ENCODE measurements at regions not wholly inside any gene's neighbourhood (a gene's known extent, or its start where the extent isn't known, plus 50 kb on each side); places are given as distances from the start of the nearest gene placed in this dataset.
"Not testable (repeated sequence)": the region's sequence is repeated elsewhere in the genome, so short reads cannot be mapped to it uniquely, and the experiment has no call there.

DNA sequence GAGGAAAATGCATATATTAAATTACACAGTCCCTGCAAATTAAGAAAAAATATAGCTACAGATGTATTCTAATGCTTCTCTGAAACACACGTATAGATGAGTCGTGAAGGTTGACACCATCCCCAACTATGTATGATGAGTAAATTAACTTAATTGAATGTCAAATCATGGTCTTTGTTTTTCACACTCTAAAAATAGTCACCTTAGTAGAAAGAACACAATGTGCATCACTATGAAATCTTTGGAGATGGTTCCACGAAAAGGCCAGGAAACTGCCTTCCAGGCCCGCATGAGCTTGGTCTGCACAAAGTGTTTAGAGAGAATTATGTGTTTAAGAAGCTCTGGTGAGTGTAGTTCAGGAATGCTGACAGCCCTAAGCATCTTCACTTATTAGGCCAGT, 313.4 kb upstream of the IL12A start:
- H3K36me3 ChIP-seq (replicated peaks; ENCODE audit: insufficient read depth, low read length) = no peaks in the 10 kb centered on the region
- TF ChIP-seq, protein P1, sequence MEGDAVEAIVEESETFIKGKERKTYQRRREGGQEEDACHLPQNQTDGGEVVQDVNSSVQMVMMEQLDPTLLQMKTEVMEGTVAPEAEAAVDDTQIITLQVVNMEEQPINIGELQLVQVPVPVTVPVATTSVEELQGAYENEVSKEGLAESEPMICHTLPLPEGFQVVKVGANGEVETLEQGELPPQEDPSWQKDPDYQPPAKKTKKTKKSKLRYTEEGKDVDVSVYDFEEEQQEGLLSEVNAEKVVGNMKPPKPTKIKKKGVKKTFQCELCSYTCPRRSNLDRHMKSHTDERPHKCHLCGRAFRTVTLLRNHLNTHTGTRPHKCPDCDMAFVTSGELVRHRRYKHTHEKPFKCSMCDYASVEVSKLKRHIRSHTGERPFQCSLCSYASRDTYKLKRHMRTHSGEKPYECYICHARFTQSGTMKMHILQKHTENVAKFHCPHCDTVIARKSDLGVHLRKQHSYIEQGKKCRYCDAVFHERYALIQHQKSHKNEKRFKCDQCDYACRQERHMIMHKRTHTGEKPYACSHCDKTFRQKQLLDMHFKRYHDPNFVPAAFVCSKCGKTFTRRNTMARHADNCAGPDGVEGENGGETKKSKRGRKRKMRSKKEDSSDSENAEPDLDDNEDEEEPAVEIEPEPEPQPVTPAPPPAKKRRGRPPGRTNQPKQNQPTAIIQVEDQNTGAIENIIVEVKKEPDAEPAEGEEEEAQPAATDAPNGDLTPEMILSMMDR (IDR thresholded peaks at IDR 0.05; ENCODE audit: low read length) = no peak

DNA sequence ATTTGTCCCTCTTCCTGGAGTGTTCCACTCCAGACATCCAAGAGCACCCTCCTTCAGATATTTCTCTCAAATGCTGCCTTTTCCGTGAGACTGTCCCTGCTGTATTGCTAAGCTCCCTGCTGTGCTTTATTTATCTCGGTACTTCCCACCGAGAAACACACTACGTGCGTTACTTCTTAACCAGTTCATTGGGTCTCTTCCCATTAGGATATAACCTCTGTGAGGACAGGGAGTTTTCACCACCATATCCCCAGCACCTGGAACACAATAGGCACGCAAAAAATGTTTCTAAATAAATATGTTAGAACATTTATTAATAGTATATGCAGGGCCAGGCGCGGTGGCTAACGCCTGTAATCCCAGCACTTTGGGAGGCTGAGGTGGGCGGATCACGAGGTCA, 308.7 kb upstream of the IL12A start:
- H3K27me3 ChIP-seq (replicated peaks; ENCODE audit: insufficient read depth, low read length) = no peaks in the 10 kb centered on the region
- no peak overlapping the region for H3K4me3 ChIP-seq (ENCODE audit: low read length)
- no peak overlapping the region for H3K27ac ChIP-seq (ENCODE audit: low read length)
- no peaks in the 10 kb centered on the region for H3K79me2 ChIP-seq (ENCODE audit: low read length)
- no peak for TF ChIP-seq EZH2 (optimal IDR thresholded peaks at IDR 0.05; ENCODE audit: low read depth, low read length)
- TF ChIP-seq, protein P1 (IDR thresholded peaks at IDR 0.05; ENCODE audit: low read length) = no peak
- TF ChIP-seq EZH2phosphoT487 (IDR thresholded peaks at IDR 0.05; ENCODE audit: low read length) = no peak
- H2AFZ ChIP-seq (ENCODE audit: low read length) = no peak overlapping the region
- H4K20me1 ChIP-seq (ENCODE audit: insufficient read depth, low read length) = no peaks in the 10 kb centered on the region
- no peaks in the 10 kb centered on the region for H3K4me1 ChIP-seq (ENCODE audit: low read length)
- no peaks in the 10 kb centered on the region for H3K9me2 ChIP-seq (replicated peaks; ENCODE audit: insufficient read depth, low read length)
- no peak overlapping the region for H3K9ac ChIP-seq (ENCODE audit: low read length)
- no peak for DNase-seq
- H3K4me2 ChIP-seq (ENCODE audit: low read depth, low read length) = no peak overlapping the region
- H3K36me3 ChIP-seq (replicated peaks; ENCODE audit: insufficient read depth, low read length) = no peaks in the 10 kb centered on the region
- no peaks in the 10 kb centered on the region for H3K9me3 ChIP-seq (replicated peaks; ENCODE audit: insufficient read depth, low read length)
- H3F3A ChIP-seq (ENCODE audit: insufficient read depth, low read length) = no peaks in the 10 kb centered on the region

More for the DNA sequence above, 313.4 kb upstream of the IL12A start:
- Histone ChIP-seq H3K9me3 (replicated peaks; ENCODE audit: insufficient read depth, low read length) (no peaks in the 10 kb centered on the region), H3K4me3 (ENCODE audit: low read length) (no peak overlapping the region), H3K4me1 (ENCODE audit: low read length) (peaks cover 10% of the 10 kb centered on the region), H3K79me2 (ENCODE audit: low read length) (no peaks in the 10 kb centered on the region), H3K9ac (ENCODE audit: low read length) (no peak overlapping the region), H3K4me2 (ENCODE audit: low read depth, low read length) (no peak overlapping the region), H3K27me3 (replicated peaks; ENCODE audit: insufficient read depth, low read length) (no peaks in the 10 kb centered on the region), H3F3A (ENCODE audit: insufficient read depth, low read length) (no peaks in the 10 kb centered on the region), H4K20me1 (ENCODE audit: insufficient read depth, low read length) (no peaks in the 10 kb centered on the region), H3K27ac (ENCODE audit: low read length) (no peak overlapping the region), H2AFZ (ENCODE audit: low read length) (no peak overlapping the region), H3K9me2 (replicated peaks; ENCODE audit: insufficient read depth, low read length) (no peaks in the 10 kb centered on the region)
- DNase-seq = no peak

DNA sequence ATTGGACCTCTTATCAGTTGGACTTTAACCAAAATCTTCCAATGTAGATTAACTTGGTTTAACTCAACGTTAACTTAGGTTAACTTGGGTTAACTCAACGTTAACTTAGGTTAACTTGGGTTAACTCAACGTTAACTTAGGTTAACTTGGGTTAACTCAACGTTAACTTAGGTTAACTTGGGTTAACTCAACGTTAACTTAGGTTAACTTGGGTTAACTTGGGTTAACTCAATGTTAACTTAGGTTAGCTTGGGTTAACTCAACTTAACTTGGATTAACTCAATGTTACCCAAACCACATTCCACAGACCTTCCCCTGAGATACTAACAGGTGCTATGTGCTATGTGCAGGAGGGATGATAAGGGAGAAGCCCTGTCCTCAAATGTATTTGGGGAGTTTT, 306.9 kb upstream of the IL12A start:
- not testable (repeated sequence) for H3K4me2 ChIP-seq (ENCODE audit: low read depth, low read length); H3K36me3 ChIP-seq (replicated peaks; ENCODE audit: insufficient read depth, low read length); H3K27ac ChIP-seq (ENCODE audit: low read length); H3K9me3 ChIP-seq (replicated peaks; ENCODE audit: insufficient read depth, low read length); H3K9ac ChIP-seq (ENCODE audit: low read length); H3K4me1 ChIP-seq (ENCODE audit: low read length); H3K79me2 ChIP-seq (ENCODE audit: low read length); H3K9me2 ChIP-seq (replicated peaks; ENCODE audit: insufficient read depth, low read length); DNase-seq; H2AFZ ChIP-seq (ENCODE audit: low read length); H3F3A ChIP-seq (ENCODE audit: insufficient read depth, low read length); H3K27me3 ChIP-seq (replicated peaks; ENCODE audit: insufficient read depth, low read length); H4K20me1 ChIP-seq (ENCODE audit: insufficient read depth, low read length); H3K4me3 ChIP-seq (ENCODE audit: low read length)

GRCh38 chr3:159685801-159686200, 302.8 kb upstream of the IL12A start:
- no peaks in the 10 kb centered on the region for H3F3A ChIP-seq (ENCODE audit: insufficient read depth, low read length)
- H3K36me3 ChIP-seq (replicated peaks; ENCODE audit: insufficient read depth, low read length) = no peaks in the 10 kb centered on the region
- H3K4me2 ChIP-seq (ENCODE audit: low read depth, low read length) = no peak overlapping the region
- DNase-seq = no peak
- no peaks in the 10 kb centered on the region for H3K79me2 ChIP-seq (ENCODE audit: low read length)
- no peak overlapping the region for H2AFZ ChIP-seq (ENCODE audit: low read length)
- H3K27me3 ChIP-seq (replicated peaks; ENCODE audit: insufficient read depth, low read length) = no peaks in the 10 kb centered on the region
- no peaks in the 10 kb centered on the region for H4K20me1 ChIP-seq (ENCODE audit: insufficient read depth, low read length)
- H3K4me3 ChIP-seq (ENCODE audit: low read length) = no peak overlapping the region
- no peaks in the 10 kb centered on the region for H3K9me2 ChIP-seq (replicated peaks; ENCODE audit: insufficient read depth, low read length)
- no peaks in the 10 kb centered on the region for H3K4me1 ChIP-seq (ENCODE audit: low read length)
- no peak for TF ChIP-seq EZH2 (optimal IDR thresholded peaks at IDR 0.05; ENCODE audit: low read depth, low read length)
- TF ChIP-seq, protein P1 (IDR thresholded peaks at IDR 0.05; ENCODE audit: low read length) = no peak
- no peak for TF ChIP-seq EZH2phosphoT487 (IDR thresholded peaks at IDR 0.05; ENCODE audit: low read length)
- H3K9me3 ChIP-seq (replicated peaks; ENCODE audit: insufficient read depth, low read length) = no peaks in the 10 kb centered on the region
- no peak overlapping the region for H3K9ac ChIP-seq (ENCODE audit: low read length)
- H3K27ac ChIP-seq (ENCODE audit: low read length) = no peak overlapping the region

Measured in MM.1S (cell line).